Stimulated activated CD8-positive, alpha-beta memory T cell treated with anti-CD3 and anti-CD28 coated beads, Interleukin-2, amount 100 ng/mL, for 1 hour (primary cell): ENCODE measurements at regions not wholly inside any gene's neighbourhood (a gene's known extent, or its start where the extent isn't known, plus 50 kb on each side); places are given as distances from the start of the nearest gene placed in this dataset.
"Not testable (repeated sequence)": the region's sequence is repeated elsewhere in the genome, so short reads cannot be mapped to it uniquely, and the experiment has no call there.

Experiments
- DNase-seq, 2 donors: peaks; one replicate each; pipeline ENCODE4 v3.0.0-alpha.2; 2020; ENCODE audit warnings: low read depth in 2 of 2

- not testable (repeated sequence) for DNase-seq
These were observed 355.0 kb downstream of the ANAPC1 start for GRCh38 chr2:111529022-111529421.

- DNase-seq, result not testable (repeated sequence)
These were observed 353.6 kb downstream of the ANAPC1 start for GRCh38 chr2:111530239-111530965.

GRCh38 chr2:111532682-111533556, 351.1 kb downstream of the ANAPC1 start:
- DNase-seq, result not testable (repeated sequence)

GRCh38 chr2:111533557-111534247, 350.3 kb downstream of the ANAPC1 start:
- DNase-seq, result not testable (repeated sequence)

- DNase-seq, result no peak
These were observed 349.1 kb downstream of the ANAPC1 start for GRCh38 chr2:111534910-111535352.

- no peak for DNase-seq
These were observed 348.6 kb downstream of the ANAPC1 start for GRCh38 chr2:111535404-111535803.

GRCh38 chr2:111537078-111537655, 346.8 kb downstream of the ANAPC1 start:
- no peak for DNase-seq

- DNase-seq, result not testable (repeated sequence)
These were observed 344.0 kb downstream of the ANAPC1 start for GRCh38 chr2:111539991-111540390.

GRCh38 chr2:111542120-111542774, 341.7 kb downstream of the ANAPC1 start:
- DNase-seq, result not testable (repeated sequence)

- DNase-seq, result not testable (repeated sequence)
These were observed 340.0 kb downstream of the ANAPC1 start for GRCh38 chr2:111544006-111544405.

- DNase-seq, result not testable (repeated sequence)
These were observed 338.1 kb downstream of the ANAPC1 start for GRCh38 chr2:111545723-111546431.

- DNase-seq, result not testable (repeated sequence)
These were observed 337.4 kb downstream of the ANAPC1 start for GRCh38 chr2:111546578-111546977.

- DNase-seq, result not testable (repeated sequence)
These were observed 334.8 kb downstream of the ANAPC1 start for GRCh38 chr2:111549174-111549573.

GRCh38 chr2:111551428-111551827, 332.6 kb downstream of the ANAPC1 start:
- DNase-seq, result not testable (repeated sequence)

GRCh38 chr2:111552625-111553024, 331.4 kb downstream of the ANAPC1 start:
- DNase-seq, result not testable (repeated sequence)

- DNase-seq, result not testable (repeated sequence)
These were observed 324.7 kb downstream of the ANAPC1 start for GRCh38 chr2:111559301-111559700.

GRCh38 chr2:111559814-111560213, 324.2 kb downstream of the ANAPC1 start:
- DNase-seq, result not testable (repeated sequence)

- not testable (repeated sequence) for DNase-seq
These were observed 317.9 kb downstream of the ANAPC1 start for GRCh38 chr2:111566068-111566467.

- DNase-seq, result not testable (repeated sequence)
These were observed 316.8 kb downstream of the ANAPC1 start for GRCh38 chr2:111567233-111567632.
